Nephron (organoid): ENCODE measurements at regions not wholly inside any gene's neighbourhood (a gene's known extent, or its start where the extent isn't known, plus 50 kb on each side); places are given as distances from the start of the nearest gene placed in this dataset.

Source experiments
- H3K27ac Mint-ChIP-seq, 3 experiments: 2 replicates each; pipeline ENCODE4 v1.8.0; 2020; ENCODE audit warnings: mixed read lengths in 3 of 3, mild to moderate bottlenecking in 2 of 3, moderate library complexity in 1 of 3
- H3K27me3 Mint-ChIP-seq: 2 replicates; pipeline ENCODE4 v1.8.0; 2021; ENCODE audit warnings: low read depth, mild to moderate bottlenecking, moderate library complexity, mixed read lengths
- H3K36me3 Mint-ChIP-seq: 2 replicates; pipeline ENCODE4 v1.8.0; 2020; ENCODE audit warnings: low read depth, mixed read lengths
- H3K4me1 Mint-ChIP-seq: 2 replicates; pipeline ENCODE4 v1.8.0; 2020; ENCODE audit warnings: mixed read lengths
- H3K4me3 Mint-ChIP-seq, 3 experiments: 2 replicates each; pipeline ENCODE4 v1.8.0; 2020; ENCODE audit warnings: mild to moderate bottlenecking in 3 of 3, mixed read lengths in 3 of 3, moderate library complexity in 2 of 3
- H3K9me3 Mint-ChIP-seq: 2 replicates; pipeline ENCODE4 v1.8.0; 2020; ENCODE audit warnings: mixed read lengths
- TF ChIP-seq, protein P1 (sequence below), 3 experiments: fragments of 200-600 bp; sonication (generic); IDR thresholded peaks; one replicate each; pipeline ENCODE4 v1.5.0; 2021; ENCODE audit warnings: antibody characterized with exemption in 3 of 3; ENCODE audit not compliant: unreplicated experiment in 3 of 3

DNA sequence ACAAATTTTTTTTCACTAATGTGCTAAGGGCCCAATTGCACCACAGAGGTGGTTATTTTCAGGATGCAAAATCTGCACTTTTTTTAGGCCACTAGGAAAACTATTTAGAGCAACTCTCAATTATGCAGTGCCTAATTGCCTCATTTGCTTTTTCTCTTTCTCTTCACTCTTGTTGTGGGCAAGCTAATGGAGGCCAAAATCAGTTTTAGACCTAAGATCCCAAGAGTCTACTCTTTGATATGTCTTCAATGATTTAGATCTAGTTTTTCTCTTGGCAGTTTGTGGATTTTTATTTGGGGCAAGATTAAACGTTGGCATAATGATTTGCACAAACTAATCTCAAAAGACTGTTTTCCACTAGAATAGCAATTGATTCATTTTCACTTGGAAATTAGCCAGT, 1996.9 kb downstream of the LRRC4C start:
- Mint-ChIP-seq H3K9me3 (no peaks in the 10 kb centered on the region), H3K27me3 (no peaks in the 10 kb centered on the region), H3K4me3 (no peak overlapping the region), H3K36me3 (no peaks in the 10 kb centered on the region), H3K4me1 (no peaks in the 10 kb centered on the region), H3K27ac (no peak overlapping the region)
- TF ChIP-seq, protein P1, sequence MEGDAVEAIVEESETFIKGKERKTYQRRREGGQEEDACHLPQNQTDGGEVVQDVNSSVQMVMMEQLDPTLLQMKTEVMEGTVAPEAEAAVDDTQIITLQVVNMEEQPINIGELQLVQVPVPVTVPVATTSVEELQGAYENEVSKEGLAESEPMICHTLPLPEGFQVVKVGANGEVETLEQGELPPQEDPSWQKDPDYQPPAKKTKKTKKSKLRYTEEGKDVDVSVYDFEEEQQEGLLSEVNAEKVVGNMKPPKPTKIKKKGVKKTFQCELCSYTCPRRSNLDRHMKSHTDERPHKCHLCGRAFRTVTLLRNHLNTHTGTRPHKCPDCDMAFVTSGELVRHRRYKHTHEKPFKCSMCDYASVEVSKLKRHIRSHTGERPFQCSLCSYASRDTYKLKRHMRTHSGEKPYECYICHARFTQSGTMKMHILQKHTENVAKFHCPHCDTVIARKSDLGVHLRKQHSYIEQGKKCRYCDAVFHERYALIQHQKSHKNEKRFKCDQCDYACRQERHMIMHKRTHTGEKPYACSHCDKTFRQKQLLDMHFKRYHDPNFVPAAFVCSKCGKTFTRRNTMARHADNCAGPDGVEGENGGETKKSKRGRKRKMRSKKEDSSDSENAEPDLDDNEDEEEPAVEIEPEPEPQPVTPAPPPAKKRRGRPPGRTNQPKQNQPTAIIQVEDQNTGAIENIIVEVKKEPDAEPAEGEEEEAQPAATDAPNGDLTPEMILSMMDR (IDR thresholded peaks at IDR 0.05; ENCODE audit: unreplicated experiment in 3 of 3) = no peak

- TF ChIP-seq, protein P1 (IDR thresholded peaks at IDR 0.05; ENCODE audit: unreplicated experiment in 3 of 3) = no peak
- Mint-ChIP-seq H3K9me3 (no peaks in the 10 kb centered on the region), H3K27ac (no peak overlapping the region), H3K27me3 (no peaks in the 10 kb centered on the region), H3K36me3 (no peaks in the 10 kb centered on the region), H3K4me1 (no peaks in the 10 kb centered on the region), H3K4me3 (no peak overlapping the region)
Measured at GRCh38 chr11:39461066-39461465, 1998.4 kb downstream of the LRRC4C start.

DNA sequence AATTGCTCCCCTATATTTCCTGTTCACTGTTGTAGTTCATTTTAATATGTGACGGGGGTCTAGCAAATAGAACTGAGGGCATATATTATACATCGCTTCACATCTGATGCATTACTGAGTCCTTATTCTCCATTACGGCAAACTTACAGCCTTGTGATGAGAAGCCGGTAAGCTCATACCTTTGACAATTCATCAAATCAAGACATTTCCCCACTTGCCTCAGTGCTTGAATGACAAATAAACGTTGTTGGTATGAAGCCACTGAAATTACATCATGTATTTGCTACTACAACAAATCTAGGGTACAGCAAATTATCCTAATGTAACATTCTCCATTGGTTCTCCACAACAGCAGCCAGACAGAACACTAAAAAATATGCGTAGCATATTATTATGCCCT, 1999.8 kb downstream of the LRRC4C start:
- H3K9me3 Mint-ChIP-seq = no peaks in the 10 kb centered on the region
- no peaks in the 10 kb centered on the region for H3K4me1 Mint-ChIP-seq
- H3K36me3 Mint-ChIP-seq = no peaks in the 10 kb centered on the region
- no peak overlapping the region for H3K27ac Mint-ChIP-seq
- H3K27me3 Mint-ChIP-seq = no peaks in the 10 kb centered on the region
- H3K4me3 Mint-ChIP-seq = no peak overlapping the region
- TF ChIP-seq, protein P1 (IDR thresholded peaks at IDR 0.05; ENCODE audit: unreplicated experiment in 3 of 3) = no peak

DNA sequence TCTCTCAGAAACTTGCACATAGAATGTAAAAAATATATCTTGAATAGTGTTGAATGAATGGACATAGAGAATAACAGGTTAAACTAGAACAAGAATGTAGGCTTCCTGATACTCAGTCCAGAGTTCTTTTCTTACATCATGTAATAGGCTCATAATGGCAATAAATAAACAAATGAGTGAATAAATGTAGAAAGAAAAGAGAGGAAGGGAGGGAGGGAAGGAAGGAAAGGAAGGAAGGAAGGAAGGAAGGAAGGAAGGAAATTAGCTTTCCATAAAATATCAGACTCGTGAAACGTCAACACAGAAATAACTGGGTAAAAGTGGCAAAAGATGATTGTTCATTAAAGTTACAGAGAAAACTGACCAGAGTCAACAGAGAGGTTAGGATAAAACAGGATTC, 2001.0 kb downstream of the LRRC4C start:
- H3K9me3 Mint-ChIP-seq = no peaks in the 10 kb centered on the region
- TF ChIP-seq, protein P1 (IDR thresholded peaks at IDR 0.05; ENCODE audit: unreplicated experiment in 3 of 3) = no peak
- no peaks in the 10 kb centered on the region for H3K27me3 Mint-ChIP-seq
- H3K4me1 Mint-ChIP-seq = no peaks in the 10 kb centered on the region
- no peak overlapping the region for H3K27ac Mint-ChIP-seq
- H3K36me3 Mint-ChIP-seq = no peaks in the 10 kb centered on the region
- no peak overlapping the region for H3K4me3 Mint-ChIP-seq

GRCh38 chr11:39443424-39444022, 2015.9 kb downstream of the LRRC4C start:
- Mint-ChIP-seq H3K4me1 (no peaks in the 10 kb centered on the region), H3K36me3 (no peaks in the 10 kb centered on the region), H3K4me3 (no peak overlapping the region), H3K27me3 (no peaks in the 10 kb centered on the region), H3K9me3 (peaks cover 2% of the 10 kb centered on the region), H3K27ac (no peak overlapping the region)
- TF ChIP-seq, protein P1 (IDR thresholded peaks at IDR 0.05; ENCODE audit: unreplicated experiment in 3 of 3) = no peak

- Mint-ChIP-seq H3K36me3 (no peaks in the 10 kb centered on the region), H3K4me3 (no peak overlapping the region), H3K27ac (no peak overlapping the region), H3K27me3 (no peaks in the 10 kb centered on the region), H3K4me1 (peaks cover 7% of the 10 kb centered on the region), H3K9me3 (no peaks in the 10 kb centered on the region)
- TF ChIP-seq, protein P1 (IDR thresholded peaks at IDR 0.05; ENCODE audit: unreplicated experiment in 3 of 3) = no peak
Measured at GRCh38 chr11:39442177-39442576, 2017.3 kb downstream of the LRRC4C start.
